ENCODE measurements at regions not wholly inside any gene's neighbourhood (a gene's known extent, or its start where the extent isn't known, plus 50 kb on each side); places are given as distances from the start of the nearest gene placed in this dataset.

GRCh38 chr10:58909881-58910280 lies 266.6 kb upstream of the PHYHIPL start:
- TF ChIP-seq CTCF (IDR thresholded peaks at IDR 0.05; ENCODE audit: low read depth, low read length, missing control alignments) = no peak
- H3K4me3 ChIP-seq (replicated peaks; ENCODE audit: low read depth, low read length) = no peak overlapping the region
- DNase-seq (ENCODE audit: extremely low read depth, low read depth) = no peak

GRCh38 chr10:58913717-58914116 lies 262.7 kb upstream of the PHYHIPL start:
- H3K4me3 ChIP-seq (replicated peaks; ENCODE audit: low read depth, low read length) = no peak overlapping the region
- TF ChIP-seq CTCF (IDR thresholded peaks at IDR 0.05; ENCODE audit: low read depth, low read length, missing control alignments) = no peak
- no peak for DNase-seq (ENCODE audit: extremely low read depth, low read depth)

DNA sequence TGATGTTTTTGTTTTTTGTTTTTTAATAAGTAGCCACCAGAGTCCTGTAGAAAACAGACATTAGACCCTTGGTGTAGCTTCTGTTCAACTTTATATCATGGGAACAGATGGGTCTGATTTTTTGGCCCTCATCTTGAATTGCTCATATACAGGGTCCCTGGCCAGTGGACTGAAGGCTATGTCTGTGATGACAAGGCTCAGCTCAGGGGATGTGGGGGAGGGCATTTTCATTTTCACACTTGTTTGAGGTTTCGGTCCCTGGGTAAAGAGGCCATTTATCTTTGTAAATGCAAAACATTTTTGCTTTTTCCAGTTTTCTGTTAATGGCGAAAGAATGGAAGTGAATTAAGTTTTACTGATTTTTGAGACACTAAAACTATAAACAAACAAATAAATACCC lies 257.6 kb upstream of the PHYHIPL start:
- TF ChIP-seq CTCF (IDR thresholded peaks at IDR 0.05; ENCODE audit: low read depth, low read length, missing control alignments) = no peak
- no peak for DNase-seq (ENCODE audit: extremely low read depth, low read depth)
- no peak overlapping the region for H3K4me3 ChIP-seq (replicated peaks; ENCODE audit: low read depth, low read length)

DNA sequence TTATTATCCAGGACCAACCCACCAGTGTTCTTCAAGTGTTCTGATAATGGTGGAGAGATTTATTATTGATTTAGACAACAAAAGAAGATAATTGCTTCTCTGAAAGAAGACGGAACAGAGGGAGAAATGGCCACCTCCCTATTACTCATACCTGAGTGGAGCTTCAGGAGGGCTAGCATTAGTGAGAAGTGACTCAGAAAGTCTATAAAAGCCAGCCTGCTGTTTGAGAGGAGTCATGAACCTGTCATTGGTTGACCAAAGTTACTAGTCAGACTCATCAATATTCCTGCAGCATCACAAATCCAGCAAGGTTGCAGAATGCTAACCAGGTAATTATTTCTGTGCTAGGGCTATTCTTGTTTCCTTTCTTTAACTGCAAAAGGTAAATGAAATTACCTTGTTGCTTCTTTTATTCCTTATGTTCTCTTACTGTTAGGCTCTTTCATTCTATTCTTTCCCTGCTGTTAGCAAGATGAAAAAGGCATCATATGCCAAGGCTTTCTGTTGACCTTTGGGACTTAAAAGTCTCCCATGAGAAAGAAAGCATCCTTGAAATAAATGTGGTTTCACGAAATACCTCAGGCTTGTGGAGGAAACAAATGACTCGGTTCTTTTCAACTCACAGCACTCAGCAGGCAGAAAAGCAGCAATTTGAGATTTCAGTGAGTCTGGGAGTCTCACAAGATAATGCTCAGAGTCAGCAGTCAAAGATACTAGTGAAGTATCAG lies 256.4 kb upstream of the PHYHIPL start:
- peak; percentile 32 for DNase-seq (ENCODE audit: extremely low read depth, low read depth)
- H3K4me3 ChIP-seq (replicated peaks; ENCODE audit: low read depth, low read length) = no peak overlapping the region
- TF ChIP-seq CTCF (IDR thresholded peaks at IDR 0.05; ENCODE audit: low read depth, low read length, missing control alignments) = no peak

- DNase-seq (ENCODE audit: extremely low read depth, low read depth) = no peak
- no peak overlapping the region for H3K4me3 ChIP-seq (replicated peaks; ENCODE audit: low read depth, low read length)
- TF ChIP-seq CTCF (IDR thresholded peaks at IDR 0.05; ENCODE audit: low read depth, low read length, missing control alignments) = no peak
These were observed 255.8 kb upstream of the PHYHIPL start for GRCh38 chr10:58920655-58921003.

DNA sequence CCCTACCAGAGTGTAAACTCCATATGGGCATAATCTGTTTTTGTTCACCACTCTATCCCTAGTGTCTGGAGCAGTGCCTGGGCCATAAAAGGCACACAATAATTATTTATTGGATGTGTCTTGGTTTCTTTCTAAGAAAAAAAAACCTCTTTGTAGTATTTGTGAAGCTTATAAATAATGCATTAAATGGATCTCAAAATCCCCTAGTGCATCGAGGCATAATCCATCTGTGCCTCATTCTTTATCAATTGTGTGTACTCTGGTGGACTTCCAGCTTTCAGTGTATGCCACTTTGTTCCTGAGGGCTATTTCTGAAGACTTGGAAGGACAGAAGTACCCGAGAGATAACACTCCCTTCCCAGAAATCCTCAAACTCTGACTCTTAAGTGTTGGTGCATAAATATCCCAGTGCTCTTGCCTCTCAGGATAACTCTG lies 255.0 kb upstream of the PHYHIPL start:
- no peak for DNase-seq (ENCODE audit: extremely low read depth, low read depth)
- no peak for TF ChIP-seq CTCF (IDR thresholded peaks at IDR 0.05; ENCODE audit: low read depth, low read length, missing control alignments)
- no peak overlapping the region for H3K4me3 ChIP-seq (replicated peaks; ENCODE audit: low read depth, low read length)

DNA sequence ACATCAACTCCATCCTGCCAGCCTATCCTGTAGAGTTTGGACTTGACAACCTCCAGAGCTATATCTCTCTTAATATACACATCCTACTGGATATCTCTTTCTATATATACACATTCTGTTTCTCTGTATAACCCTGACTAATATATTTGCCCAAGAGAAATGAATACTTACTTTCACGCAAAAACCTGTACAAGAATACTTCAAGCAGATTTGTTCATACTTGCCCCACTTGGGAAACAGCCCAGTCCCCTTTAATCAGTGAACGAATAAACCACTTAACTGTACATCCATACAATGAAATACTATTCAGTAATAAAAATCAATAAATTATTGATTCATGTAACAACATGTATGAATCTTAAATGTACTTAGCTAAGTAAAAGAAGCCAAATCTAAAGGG lies 251.1 kb upstream of the PHYHIPL start:
- no peak for DNase-seq (ENCODE audit: extremely low read depth, low read depth)
- H3K4me3 ChIP-seq (replicated peaks; ENCODE audit: low read depth, low read length) = no peak overlapping the region
- no peak for TF ChIP-seq CTCF (IDR thresholded peaks at IDR 0.05; ENCODE audit: low read depth, low read length, missing control alignments)

All from HFF-Myc (cell line).